ENCODE measurements at regions not wholly inside any gene's neighbourhood (a gene's known extent, or its start where the extent isn't known, plus 50 kb on each side); places are given as distances from the start of the nearest gene placed in this dataset.

DNA sequence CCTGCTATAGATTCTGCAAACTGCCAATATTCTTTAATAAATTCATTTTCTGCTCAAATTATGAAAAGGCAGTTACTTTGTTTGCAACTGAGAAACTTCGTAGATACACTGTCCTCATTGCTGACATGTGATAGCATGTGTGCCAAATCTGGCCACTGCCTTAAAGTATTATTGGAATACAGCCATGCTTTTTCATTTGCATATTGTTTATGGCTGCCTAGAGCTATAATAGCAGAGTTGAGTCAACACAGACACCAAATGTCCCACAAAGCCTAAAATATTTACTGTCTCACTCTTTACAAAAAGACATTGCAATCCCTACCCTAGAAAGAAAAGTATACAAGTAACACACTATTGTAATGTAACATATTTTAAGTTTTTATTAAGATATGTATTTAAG, 647.4 kb downstream of the XPNPEP1 start:
- no peak for DNase-seq (ENCODE audit: low spot score)
- H3K27ac ChIP-seq = no peak overlapping the region
- H3K4me3 ChIP-seq = no peak overlapping the region
- TF ChIP-seq CTCF (IDR thresholded peaks at IDR 0.05) = no peak

- no peak for TF ChIP-seq CTCF (IDR thresholded peaks at IDR 0.05)
- Histone ChIP-seq H3K4me3 (no peak overlapping the region), H3K27ac (no peak overlapping the region)
- no peak for DNase-seq (ENCODE audit: low spot score)
These were observed 648.6 kb downstream of the XPNPEP1 start for GRCh38 chr10:109274681-109275080.

DNA sequence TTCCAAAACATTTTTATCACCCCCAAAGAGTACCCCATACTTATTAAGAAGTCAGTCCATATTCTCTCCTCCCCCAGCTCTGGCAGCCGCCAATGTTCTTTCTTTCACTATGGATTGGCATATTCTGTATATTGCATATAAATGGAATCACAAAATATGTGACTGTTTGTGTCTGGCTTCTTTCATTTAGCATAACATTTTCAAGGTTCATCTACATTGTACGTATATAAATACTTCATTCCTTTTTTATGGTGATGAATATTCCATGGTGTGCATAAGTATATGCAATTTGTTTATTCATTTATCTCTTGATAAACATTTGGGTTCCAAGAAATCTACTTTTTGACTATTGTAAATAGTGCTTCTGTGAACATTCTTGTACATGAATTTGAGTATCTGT, 653.1 kb downstream of the XPNPEP1 start:
- TF ChIP-seq CTCF (IDR thresholded peaks at IDR 0.05) = no peak
- DNase-seq (ENCODE audit: low spot score) = no peak
- H3K27ac ChIP-seq = no peak overlapping the region
- H3K4me3 ChIP-seq = no peak overlapping the region

- H3K4me3 ChIP-seq = no peak overlapping the region
- no peak for TF ChIP-seq CTCF (IDR thresholded peaks at IDR 0.05)
- no peak for DNase-seq (ENCODE audit: low spot score)
- H3K27ac ChIP-seq = no peak overlapping the region
These were observed 659.3 kb downstream of the XPNPEP1 start for GRCh38 chr10:109264004-109264403.

DNA sequence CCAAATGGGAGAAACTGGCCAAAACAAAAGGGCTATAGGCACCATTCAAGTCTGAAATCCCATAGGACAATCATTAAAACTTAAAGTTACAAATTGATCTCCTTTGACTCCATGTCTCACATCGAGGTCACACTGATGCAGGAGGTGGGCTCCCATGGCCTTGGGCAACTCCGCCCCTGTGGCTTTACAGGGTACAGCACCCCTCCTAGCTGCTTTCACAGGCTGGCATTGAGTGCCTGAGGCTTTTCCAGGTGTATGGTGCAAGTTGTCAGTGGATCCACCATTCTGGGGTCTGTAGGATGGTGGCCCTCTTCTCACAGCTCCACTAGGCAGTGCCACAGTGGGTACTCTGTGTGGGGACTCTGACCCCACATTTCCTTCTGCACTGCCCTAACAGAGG, 662.1 kb downstream of the XPNPEP1 start:
- no peak for TF ChIP-seq CTCF (IDR thresholded peaks at IDR 0.05)
- no peak overlapping the region for H3K27ac ChIP-seq
- no peak for DNase-seq (ENCODE audit: low spot score)
- H3K4me3 ChIP-seq = no peak overlapping the region

DNA sequence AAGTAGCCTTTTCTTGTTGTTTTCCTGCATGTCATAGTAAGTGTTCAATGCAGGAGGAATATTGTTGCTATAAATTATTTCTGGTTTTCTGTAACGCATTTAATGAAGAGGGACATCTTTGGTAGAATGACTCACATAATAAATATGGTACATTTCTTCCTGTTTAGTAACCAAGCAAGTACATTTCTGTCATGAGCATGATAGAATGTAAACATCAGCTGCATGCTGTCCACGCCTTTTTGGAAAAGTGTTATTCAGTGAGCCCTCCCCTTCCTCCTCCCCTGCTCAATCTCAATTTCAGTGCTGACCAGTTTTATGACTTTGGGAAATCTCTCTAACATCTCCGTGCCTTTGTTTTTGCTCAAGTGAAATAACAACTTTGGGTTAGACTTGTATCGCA, 664.0 kb downstream of the XPNPEP1 start:
- no peak for DNase-seq (ENCODE audit: low spot score)
- H3K4me3 ChIP-seq = no peak overlapping the region
- no peak overlapping the region for H3K27ac ChIP-seq
- TF ChIP-seq CTCF (IDR thresholded peaks at IDR 0.05) = no peak

DNA sequence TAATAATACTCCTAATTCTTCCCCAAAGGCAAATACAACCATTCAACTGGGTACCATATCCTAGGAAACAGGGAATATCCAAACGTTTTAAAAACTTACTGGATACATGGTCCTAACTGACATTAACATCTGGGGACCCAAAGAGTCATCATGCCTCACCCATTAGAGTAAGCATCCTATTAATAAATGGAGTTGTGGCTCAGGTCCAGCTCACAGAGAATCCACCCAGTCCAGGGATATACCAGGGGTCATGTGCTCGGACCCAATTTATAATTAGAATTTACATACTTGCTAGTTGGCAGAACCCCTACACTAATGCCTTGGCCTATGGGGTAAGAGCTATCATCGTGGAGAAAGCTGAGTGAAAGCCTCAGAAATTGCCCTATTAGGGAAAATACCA, 670.0 kb downstream of the XPNPEP1 start:
- H3K27ac ChIP-seq = no peak overlapping the region
- no peak for DNase-seq (ENCODE audit: low spot score)
- TF ChIP-seq CTCF (IDR thresholded peaks at IDR 0.05) = no peak
- no peak overlapping the region for H3K4me3 ChIP-seq
